Muscle of back (tissue), 3 donors: ENCODE measurements at regions not wholly inside any gene's neighbourhood (a gene's known extent, or its start where the extent isn't known, plus 50 kb on each side); places are given as distances from the start of the nearest gene placed in this dataset.
"Not testable (repeated sequence)": the region's sequence is repeated elsewhere in the genome, so short reads cannot be mapped to it uniquely, and the experiment has no call there.

Experiments
- DNase-seq, 3 donors: peaks; one replicate each; pipeline versions ENCODE4 v3.0.0 to v3.0.0-alpha.2; 2013

GRCh38 chr16:88164196-88165039 is 213.2 kb downstream of the BANP start:
- not testable (repeated sequence) for DNase-seq

GRCh38 chr16:88165040-88165544 is 213.9 kb downstream of the BANP start:
- not testable (repeated sequence) for DNase-seq

GRCh38 chr16:88165683-88166082 is 214.4 kb downstream of the BANP start:
- DNase-seq, result not testable (repeated sequence)

- not testable (repeated sequence) for DNase-seq
Observed at GRCh38 chr16:88166209-88166773, 215.1 kb downstream of the BANP start.

GRCh38 chr16:88167798-88168556 is 214.8 kb upstream of the ZNF469 start:
- not testable (repeated sequence) for DNase-seq

- DNase-seq, result not testable (repeated sequence)
Observed at GRCh38 chr16:88168557-88168949, 214.2 kb upstream of the ZNF469 start.

- DNase-seq, result not testable (repeated sequence)
Observed at GRCh38 chr16:88169136-88169830, 213.5 kb upstream of the ZNF469 start.

GRCh38 chr16:88169831-88170165 is 213.0 kb upstream of the ZNF469 start:
- DNase-seq, result not testable (repeated sequence)

- no peak for DNase-seq
Observed at GRCh38 chr16:88170528-88170991, 212.2 kb upstream of the ZNF469 start.

- not testable (repeated sequence) for DNase-seq
Observed at GRCh38 chr16:88171126-88171525, 211.6 kb upstream of the ZNF469 start.

GRCh38 chr16:88176184-88176583 is 206.6 kb upstream of the ZNF469 start:
- DNase-seq, result not testable (repeated sequence)

GRCh38 chr16:88176591-88177180 is 206.1 kb upstream of the ZNF469 start:
- not testable (repeated sequence) for DNase-seq

- DNase-seq, result not testable (repeated sequence)
Observed at GRCh38 chr16:88178251-88178650, 204.5 kb upstream of the ZNF469 start.

- DNase-seq, result not testable (repeated sequence)
Observed at GRCh38 chr16:88178896-88179295, 203.9 kb upstream of the ZNF469 start.

GRCh38 chr16:88182967-88183881 is 199.5 kb upstream of the ZNF469 start:
- not testable (repeated sequence) for DNase-seq

- not testable (repeated sequence) for DNase-seq
Observed at GRCh38 chr16:88184053-88184452, 198.7 kb upstream of the ZNF469 start.

- DNase-seq, result not testable (repeated sequence)
Observed at GRCh38 chr16:88184566-88185355, 198.0 kb upstream of the ZNF469 start.

- DNase-seq, result not testable (repeated sequence)
Observed at GRCh38 chr16:88185406-88185805, 197.4 kb upstream of the ZNF469 start.
